T-helper 17 cell (primary cell): ENCODE measurements at regions not wholly inside any gene's neighbourhood (a gene's known extent, or its start where the extent isn't known, plus 50 kb on each side); places are given as distances from the start of the nearest gene placed in this dataset.

Experiments used
- ATAC-seq: fragments of 150-1000 bp; cut with Tn5 transposase; 2 replicates; pipeline ENCODE4 v1.10.0; 2021; ENCODE audit warnings: mild to moderate bottlenecking, moderate library complexity
- DNase-seq, 3 donors: peaks; one replicate each; pipeline versions ENCODE4 v3.0.0 to v3.0.0-alpha.2; 2020 to 2021
- H3K9me3 ChIP-seq: one replicate; pipeline ENCODE4 v1.7.0; 2013; ENCODE audit warnings: low read length, mild to moderate bottlenecking; ENCODE audit not compliant: control insufficient read depth, poor library complexity, severe bottlenecking
- H3K27ac Mint-ChIP-seq: one replicate; pipeline ENCODE4 v1.8.0; 2022; ENCODE audit warnings: mild to moderate bottlenecking, moderate library complexity, mixed read lengths
- H3K27me3 Mint-ChIP-seq: one replicate; pipeline ENCODE4 v1.8.0; 2022; ENCODE audit warnings: mixed read lengths
- H3K36me3 Mint-ChIP-seq: one replicate; pipeline ENCODE4 v1.8.0; 2022; ENCODE audit warnings: low read depth, mixed read lengths
- H3K4me1 Mint-ChIP-seq: one replicate; pipeline ENCODE4 v1.8.0; 2022; ENCODE audit warnings: mild to moderate bottlenecking, mixed read lengths
- H3K4me3 Mint-ChIP-seq: one replicate; pipeline ENCODE4 v1.8.0; 2022; ENCODE audit warnings: mild to moderate bottlenecking, moderate library complexity, mixed read lengths

DNA sequence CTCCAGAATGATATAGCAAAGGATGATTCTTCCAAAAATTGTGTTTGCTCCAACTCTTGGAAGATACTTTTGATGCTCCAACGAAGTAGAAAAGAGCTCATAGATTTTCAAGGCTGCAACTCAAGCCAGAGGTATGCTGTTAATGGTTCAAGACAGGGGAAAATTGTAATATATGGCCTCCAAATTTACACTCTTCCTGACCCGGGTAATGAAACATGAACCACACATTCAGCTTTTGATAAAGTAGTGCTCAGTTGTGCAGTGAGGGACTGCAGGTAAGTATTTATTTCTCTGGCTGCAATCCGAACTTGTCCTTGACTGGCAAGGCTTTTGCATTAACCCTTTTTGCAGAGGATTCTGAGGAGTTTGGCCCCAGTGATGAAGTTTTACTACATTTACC lies 446.4 kb downstream of the RASEF start:
- ATAC-seq (no peak), DNase-seq (no peak)
- no peaks in the 10 kb centered on the region for H3K27me3 Mint-ChIP-seq
- H3K9me3 ChIP-seq = no peaks in the 10 kb centered on the region
- H3K27ac Mint-ChIP-seq = no peak overlapping the region
- H3K36me3 Mint-ChIP-seq = no peaks in the 10 kb centered on the region
- no peaks in the 10 kb centered on the region for H3K4me1 Mint-ChIP-seq
- H3K4me3 Mint-ChIP-seq = no peak overlapping the region

DNA sequence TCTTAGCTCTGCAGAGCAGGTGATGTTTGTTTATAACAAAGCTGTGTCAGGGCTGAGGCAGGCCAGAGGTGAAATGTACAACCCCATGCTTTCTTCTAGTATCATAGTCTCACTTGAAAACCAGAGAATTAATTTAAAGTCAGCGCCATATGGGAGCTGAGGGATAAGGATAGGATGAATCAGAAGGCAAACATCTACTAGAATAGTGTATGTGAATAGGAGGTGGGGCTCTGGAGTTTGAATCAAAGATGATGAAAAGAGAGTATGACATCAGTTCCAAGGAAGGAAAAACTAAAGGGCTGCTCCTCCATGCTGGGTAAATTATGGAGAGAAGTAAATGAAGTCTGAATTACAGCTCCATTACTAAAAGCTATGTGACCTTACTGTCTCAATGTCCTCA lies 441.5 kb downstream of the RASEF start:
- no peak for DNase-seq
- H3K9me3 ChIP-seq = no peaks in the 10 kb centered on the region
- Mint-ChIP-seq H3K36me3 (no peaks in the 10 kb centered on the region), H3K27ac (no peak overlapping the region), H3K4me1 (no peaks in the 10 kb centered on the region), H3K4me3 (no peak overlapping the region), H3K27me3 (no peaks in the 10 kb centered on the region)
- no peak for ATAC-seq

DNA sequence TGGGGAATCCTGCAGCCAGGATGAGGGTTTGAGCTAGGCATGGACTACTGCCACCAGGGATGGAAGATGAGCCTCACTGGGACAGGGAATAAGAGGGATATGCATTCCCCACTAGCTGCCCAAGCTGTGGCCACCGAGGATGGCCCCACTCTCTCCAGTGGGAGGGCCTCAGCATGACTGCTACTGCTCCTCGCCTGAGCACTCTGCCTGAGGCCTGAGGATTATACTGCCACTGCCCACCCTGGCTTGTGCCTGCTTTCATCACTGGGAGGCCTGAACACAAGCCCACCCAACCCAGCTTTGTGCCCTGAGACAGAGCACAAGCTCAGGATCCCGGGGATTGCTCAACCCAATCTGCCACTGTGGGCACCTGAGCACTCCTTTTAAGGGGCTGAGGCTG lies 425.6 kb downstream of the RASEF start:
- ATAC-seq = no peak
- peaks cover 3% of the 10 kb centered on the region for H3K9me3 ChIP-seq
- Mint-ChIP-seq H3K36me3 (no peaks in the 10 kb centered on the region), H3K4me1 (no peaks in the 10 kb centered on the region), H3K27me3 (no peaks in the 10 kb centered on the region), H3K4me3 (no peak overlapping the region), H3K27ac (no peak overlapping the region)
- no peak for DNase-seq

DNA sequence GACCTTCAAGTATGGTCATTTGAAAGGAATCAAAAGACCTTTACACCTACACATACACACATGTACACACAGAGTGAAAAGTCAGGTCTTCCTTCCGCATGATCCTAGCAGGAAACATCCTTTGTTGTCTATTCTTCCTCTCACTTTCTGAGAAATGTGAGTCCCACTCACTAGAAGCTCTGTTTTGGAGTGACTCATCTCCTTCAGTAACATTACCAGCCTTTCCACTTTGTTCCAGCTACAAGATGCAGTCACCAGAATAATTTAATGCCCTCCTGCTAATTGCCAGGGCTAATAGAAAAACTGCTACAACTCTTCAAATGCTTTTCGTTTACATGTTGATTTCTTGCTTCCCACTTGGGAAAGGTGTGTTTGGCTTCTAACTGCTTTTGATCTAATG lies 417.3 kb downstream of the RASEF start:
- no peak for ATAC-seq
- H3K4me3 Mint-ChIP-seq = no peak overlapping the region
- H3K27ac Mint-ChIP-seq = no peak overlapping the region
- H3K4me1 Mint-ChIP-seq = no peaks in the 10 kb centered on the region
- no peaks in the 10 kb centered on the region for H3K27me3 Mint-ChIP-seq
- DNase-seq = no peak
- no peaks in the 10 kb centered on the region for H3K36me3 Mint-ChIP-seq
- no peaks in the 10 kb centered on the region for H3K9me3 ChIP-seq

DNA sequence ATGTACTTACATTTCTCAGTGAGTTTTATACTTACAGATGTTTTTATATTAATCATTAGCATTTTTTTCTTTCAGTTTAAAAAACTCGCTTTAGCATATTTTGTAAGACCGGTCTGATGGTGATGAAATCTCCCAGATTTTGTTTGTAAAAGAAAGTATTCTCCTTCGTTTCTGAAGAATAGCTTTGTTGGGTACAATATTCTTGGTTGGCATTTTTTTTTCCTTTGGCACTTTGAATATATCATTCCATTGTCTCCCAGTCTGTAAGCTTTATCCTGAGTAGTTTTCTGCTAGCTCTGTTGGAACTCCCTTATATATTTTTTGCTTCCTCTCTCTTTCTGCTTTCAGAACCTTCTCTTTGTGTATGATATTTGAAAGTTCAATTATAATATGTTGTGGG lies 412.6 kb downstream of the RASEF start:
- no peak overlapping the region for H3K4me3 Mint-ChIP-seq
- no peaks in the 10 kb centered on the region for H3K4me1 Mint-ChIP-seq

DNA sequence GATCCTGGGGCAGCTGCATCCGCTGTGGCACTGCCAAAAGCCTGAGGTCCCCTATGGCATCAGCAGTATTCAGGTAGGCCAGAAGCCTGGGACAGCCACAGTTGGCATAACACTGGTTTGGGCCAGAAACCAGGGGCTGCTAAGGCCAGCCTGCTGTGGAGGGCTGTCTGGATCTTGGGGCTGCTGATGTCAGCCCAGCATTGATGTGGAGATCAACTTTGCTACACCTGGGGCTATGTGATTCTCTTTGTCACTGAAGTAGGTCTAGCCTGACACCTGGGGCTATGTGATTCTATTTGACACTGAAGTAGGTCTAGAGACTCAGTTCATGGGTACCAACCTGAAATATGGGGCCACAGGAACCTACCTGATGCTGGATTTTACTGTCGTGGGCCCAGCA lies 411.5 kb downstream of the RASEF start:
- H3K27ac Mint-ChIP-seq = no peak overlapping the region
- no peak overlapping the region for H3K4me3 Mint-ChIP-seq
- H3K9me3 ChIP-seq = no peaks in the 10 kb centered on the region
- no peaks in the 10 kb centered on the region for H3K36me3 Mint-ChIP-seq
- no peaks in the 10 kb centered on the region for H3K4me1 Mint-ChIP-seq
- no peaks in the 10 kb centered on the region for H3K27me3 Mint-ChIP-seq
- no peak for ATAC-seq
- DNase-seq = no peak

More for the DNA sequence above, 412.6 kb downstream of the RASEF start:
- H3K27me3 Mint-ChIP-seq = no peaks in the 10 kb centered on the region
- H3K9me3 ChIP-seq = no peaks in the 10 kb centered on the region
- ATAC-seq = no peak
- DNase-seq = no peak
- no peaks in the 10 kb centered on the region for H3K36me3 Mint-ChIP-seq
- no peak overlapping the region for H3K27ac Mint-ChIP-seq

DNA sequence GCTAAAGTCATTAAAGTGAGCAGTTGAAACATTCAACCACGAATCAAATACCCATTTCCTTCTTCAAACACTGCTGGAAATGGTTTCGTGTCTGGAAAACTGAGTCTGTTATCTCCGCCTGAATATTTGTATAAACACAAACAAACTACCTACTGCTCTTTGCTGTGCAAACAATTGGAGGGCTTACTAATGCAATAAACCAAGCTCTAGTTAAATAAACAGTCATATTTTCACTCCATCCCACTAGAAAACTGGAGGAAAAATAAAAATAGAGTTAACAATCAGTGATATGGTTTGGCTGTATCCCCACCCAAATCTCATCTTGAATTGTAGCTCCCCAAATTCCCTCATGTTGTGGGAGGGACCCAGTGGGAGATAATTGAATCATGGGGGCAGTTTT lies 397.6 kb downstream of the RASEF start:
- no peaks in the 10 kb centered on the region for H3K9me3 ChIP-seq
- H3K27me3 Mint-ChIP-seq = no peaks in the 10 kb centered on the region
- no peaks in the 10 kb centered on the region for H3K36me3 Mint-ChIP-seq
- H3K27ac Mint-ChIP-seq = no peak overlapping the region
- DNase-seq (no peak), ATAC-seq (no peak)
- H3K4me1 Mint-ChIP-seq = no peaks in the 10 kb centered on the region
- no peak overlapping the region for H3K4me3 Mint-ChIP-seq

DNA sequence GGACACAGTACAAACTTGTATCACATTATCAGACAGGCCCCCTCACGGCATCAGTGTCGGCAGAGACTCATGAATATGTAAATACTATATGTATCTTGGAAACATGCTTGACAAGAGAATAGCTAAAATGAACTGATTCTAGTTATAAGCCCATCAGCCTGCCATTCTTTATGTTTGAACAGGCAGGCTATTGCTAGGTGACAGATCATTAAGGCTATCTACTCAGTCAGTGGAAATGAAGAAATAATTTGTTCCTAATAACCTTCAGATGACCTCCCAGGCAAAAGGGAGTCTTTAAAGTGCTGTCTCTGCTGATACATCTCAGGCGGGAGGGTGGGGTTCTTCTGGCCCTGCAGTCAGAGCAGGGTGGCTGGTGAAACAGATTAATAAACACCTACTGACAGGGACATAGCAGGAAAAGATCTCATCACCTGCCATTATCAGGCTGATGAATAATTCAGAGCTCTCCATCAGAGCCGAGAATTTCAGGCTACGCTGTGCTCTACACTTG lies 394.2 kb downstream of the RASEF start:
- no peaks in the 10 kb centered on the region for H3K4me1 Mint-ChIP-seq
- ATAC-seq (no peak), DNase-seq (no peak)
- H3K27ac Mint-ChIP-seq = no peak overlapping the region
- H3K36me3 Mint-ChIP-seq = no peaks in the 10 kb centered on the region
- no peaks in the 10 kb centered on the region for H3K27me3 Mint-ChIP-seq
- no peak overlapping the region for H3K4me3 Mint-ChIP-seq
- H3K9me3 ChIP-seq = no peaks in the 10 kb centered on the region

DNA sequence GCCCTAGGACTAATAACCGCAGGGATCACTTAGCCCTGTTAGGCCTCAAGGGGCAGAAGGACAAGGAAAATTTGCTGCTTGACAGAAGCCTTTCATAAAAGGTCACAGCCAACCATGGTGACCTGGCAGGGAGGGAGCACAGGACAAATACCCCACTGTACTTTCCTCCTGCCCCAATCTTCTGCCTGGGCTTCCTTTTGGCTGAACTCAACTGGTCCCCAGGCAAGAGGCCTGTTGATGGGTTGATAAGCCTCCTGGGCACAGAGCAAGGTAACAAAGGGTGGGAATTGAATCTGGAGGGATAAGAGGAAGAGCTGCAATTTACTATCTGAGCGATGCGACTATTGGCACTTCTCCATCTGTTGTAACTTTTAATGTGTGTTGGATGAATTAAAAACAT lies 392.9 kb downstream of the RASEF start:
- H3K9me3 ChIP-seq = no peaks in the 10 kb centered on the region
- ATAC-seq (no peak), DNase-seq (no peak)
- Mint-ChIP-seq H3K27ac (no peak overlapping the region), H3K36me3 (no peaks in the 10 kb centered on the region), H3K4me3 (no peak overlapping the region), H3K27me3 (no peaks in the 10 kb centered on the region), H3K4me1 (no peaks in the 10 kb centered on the region)

DNA sequence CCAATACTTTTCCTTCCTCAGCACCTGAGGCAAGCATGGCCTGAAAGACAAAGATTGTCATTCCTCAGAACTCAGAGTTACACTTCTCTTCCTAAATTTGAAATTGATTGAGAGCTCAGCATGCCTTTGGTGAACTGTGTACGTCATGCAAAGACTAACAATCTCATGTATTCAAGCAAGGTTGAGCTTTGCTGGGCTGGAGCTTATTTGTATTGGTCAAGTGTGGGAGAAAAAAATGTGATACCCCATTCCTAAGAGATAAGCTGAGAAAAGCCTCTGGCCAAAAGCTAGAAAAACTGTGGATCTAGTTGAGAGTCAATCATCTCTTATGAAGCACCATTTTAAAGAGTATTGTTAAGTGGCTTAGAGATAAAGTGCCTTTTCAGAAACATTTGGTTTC lies 392.2 kb downstream of the RASEF start:
- ATAC-seq (no peak), DNase-seq (no peak)
- Mint-ChIP-seq H3K4me3 (no peak overlapping the region), H3K27me3 (no peaks in the 10 kb centered on the region), H3K27ac (no peak overlapping the region), H3K36me3 (no peaks in the 10 kb centered on the region), H3K4me1 (no peaks in the 10 kb centered on the region)
- no peaks in the 10 kb centered on the region for H3K9me3 ChIP-seq

DNA sequence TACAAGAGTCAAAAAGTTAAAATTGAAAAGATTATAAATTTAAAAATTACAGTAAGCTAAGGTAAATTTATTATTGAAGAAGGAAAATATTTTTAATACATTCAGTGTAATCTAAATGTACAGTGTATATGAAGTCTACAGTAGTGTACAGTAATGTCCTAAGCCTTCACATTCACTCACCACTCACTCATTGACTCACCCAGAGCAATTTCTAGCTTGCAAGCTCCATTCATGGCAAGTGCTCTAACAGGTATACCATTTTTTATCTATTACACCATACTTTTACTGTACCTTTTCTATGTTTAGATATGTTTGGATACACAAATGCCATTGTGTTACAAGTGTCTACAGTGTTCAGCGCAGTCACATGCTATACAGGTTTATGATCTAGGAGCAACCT lies 389.7 kb downstream of the RASEF start:
- no peak overlapping the region for H3K4me3 Mint-ChIP-seq
- ATAC-seq = no peak
- no peak overlapping the region for H3K27ac Mint-ChIP-seq
- no peaks in the 10 kb centered on the region for H3K36me3 Mint-ChIP-seq
- no peak for DNase-seq
- H3K4me1 Mint-ChIP-seq = no peaks in the 10 kb centered on the region
- no peaks in the 10 kb centered on the region for H3K9me3 ChIP-seq
- no peaks in the 10 kb centered on the region for H3K27me3 Mint-ChIP-seq

DNA sequence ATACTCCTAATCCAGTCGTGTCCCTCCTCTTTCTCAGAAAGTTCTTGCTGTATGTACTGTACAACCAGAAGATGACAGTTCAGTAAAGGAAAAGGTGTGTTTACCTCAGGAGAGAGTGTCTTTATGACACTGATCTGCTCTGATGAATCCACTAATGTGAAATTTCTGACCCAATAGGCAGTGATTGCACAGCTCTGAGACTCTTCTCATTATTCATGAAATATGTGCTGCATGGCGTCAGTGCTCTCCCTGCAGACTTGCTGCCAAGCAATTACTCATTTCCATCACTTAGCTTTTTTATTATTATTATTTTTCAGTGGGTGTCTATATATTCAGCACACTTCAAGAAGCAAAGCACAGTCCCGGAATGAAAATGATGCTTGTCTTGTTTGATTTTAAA lies 389.0 kb downstream of the RASEF start:
- Mint-ChIP-seq H3K27ac (no peak overlapping the region), H3K27me3 (no peaks in the 10 kb centered on the region)
- DNase-seq = no peak

DNA sequence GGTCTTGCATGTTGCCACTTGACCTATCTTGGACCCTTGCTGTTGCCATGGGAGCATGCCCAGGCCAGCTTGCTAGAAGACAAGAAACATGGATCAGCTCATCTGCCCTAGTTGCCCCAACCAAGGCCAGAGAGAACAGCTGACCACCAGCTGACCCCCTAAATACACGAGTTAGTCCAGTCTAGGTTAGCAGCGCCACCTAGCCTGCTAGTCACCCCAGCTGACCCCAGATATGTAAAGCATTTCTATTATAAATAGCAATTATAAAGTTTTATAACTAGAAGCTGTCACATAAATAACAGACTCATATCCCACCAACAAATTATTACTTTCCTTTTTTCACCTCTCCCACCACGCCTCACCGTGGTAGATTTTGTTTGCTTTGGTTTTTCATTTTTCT lies 387.8 kb downstream of the RASEF start:
- H3K27me3 Mint-ChIP-seq = no peaks in the 10 kb centered on the region
- no peak overlapping the region for H3K27ac Mint-ChIP-seq
- H3K36me3 Mint-ChIP-seq = no peaks in the 10 kb centered on the region
- H3K9me3 ChIP-seq = no peaks in the 10 kb centered on the region
- DNase-seq = no peak
- ATAC-seq = no peak
- H3K4me3 Mint-ChIP-seq = no peak overlapping the region
- H3K4me1 Mint-ChIP-seq = no peaks in the 10 kb centered on the region

More for the DNA sequence above, 389.0 kb downstream of the RASEF start:
- Mint-ChIP-seq H3K4me3 (no peak overlapping the region), H3K36me3 (no peaks in the 10 kb centered on the region), H3K4me1 (no peaks in the 10 kb centered on the region)
- no peaks in the 10 kb centered on the region for H3K9me3 ChIP-seq
- no peak for ATAC-seq

DNA sequence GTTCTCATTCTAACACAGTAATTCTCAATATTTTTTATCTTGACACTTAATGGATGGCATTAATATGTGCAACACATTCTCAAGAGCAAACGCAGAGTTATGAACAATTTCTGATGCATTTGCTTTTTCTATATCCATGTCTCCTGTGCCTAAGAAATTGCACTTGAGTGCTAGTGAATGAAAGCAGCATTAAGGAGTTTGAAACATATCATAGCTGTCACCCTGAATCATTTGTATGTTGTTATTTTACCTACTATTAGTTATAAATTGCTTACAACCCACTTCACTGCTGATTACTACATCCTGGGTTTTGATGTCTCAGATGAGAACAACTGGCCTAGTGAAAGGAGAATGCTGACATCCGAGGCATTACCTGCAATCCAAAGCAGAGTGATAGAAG lies 387.3 kb downstream of the RASEF start:
- H3K4me3 Mint-ChIP-seq = no peak overlapping the region
- ATAC-seq = no peak

DNA sequence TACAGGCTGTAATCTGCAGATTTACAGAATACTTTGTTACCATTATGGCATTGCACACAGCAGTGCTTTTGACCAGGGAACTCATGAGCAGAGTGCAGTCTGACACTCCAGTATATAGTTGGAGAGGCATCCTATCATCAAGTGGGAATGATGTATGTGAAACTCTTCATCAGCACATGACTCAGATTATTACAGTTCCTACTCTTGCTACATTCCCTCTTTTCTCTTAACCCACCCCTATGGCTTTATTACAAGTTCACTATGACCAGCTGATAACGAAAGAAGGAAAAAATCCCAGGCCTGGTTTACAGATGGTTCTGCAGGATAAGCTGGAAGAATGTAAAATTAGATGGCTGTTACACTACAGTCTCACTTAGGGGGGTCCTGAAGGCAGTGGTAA lies 385.9 kb downstream of the RASEF start:
- no peaks in the 10 kb centered on the region for H3K9me3 ChIP-seq
- H3K4me1 Mint-ChIP-seq = no peaks in the 10 kb centered on the region
- no peaks in the 10 kb centered on the region for H3K36me3 Mint-ChIP-seq
- no peak overlapping the region for H3K4me3 Mint-ChIP-seq
- DNase-seq (no peak), ATAC-seq (no peak)
- no peak overlapping the region for H3K27ac Mint-ChIP-seq
- no peaks in the 10 kb centered on the region for H3K27me3 Mint-ChIP-seq

More for the DNA sequence above, 387.3 kb downstream of the RASEF start:
- H3K27ac Mint-ChIP-seq = no peak overlapping the region
- no peaks in the 10 kb centered on the region for H3K4me1 Mint-ChIP-seq
- H3K36me3 Mint-ChIP-seq = no peaks in the 10 kb centered on the region
- H3K27me3 Mint-ChIP-seq = no peaks in the 10 kb centered on the region
- H3K9me3 ChIP-seq = no peaks in the 10 kb centered on the region
- no peak for DNase-seq
